HL-60 (cell line): ENCODE measurements at regions not wholly inside any gene's neighbourhood (a gene's known extent, or its start where the extent isn't known, plus 50 kb on each side); places are given as distances from the start of the nearest gene placed in this dataset.

Experiments
- DNase-seq, 2 experiments: peaks; one replicate each; pipeline ENCODE4 v3.0.0-alpha.2; 2010 to 2020; ENCODE audit warnings: low read depth in 1 of 2, low spot score in 1 of 2
- H3K27ac ChIP-seq: fragments of 250-450 bp; sonication (Bioruptor Pico); replicated peaks from 2 replicates; pipeline ENCODE4 v1.5.1; 2020; ENCODE audit warnings: mild to moderate bottlenecking, moderate library complexity
- H3K27me3 ChIP-seq: fragments of 250-450 bp; sonication (Bioruptor Pico); 2 replicates; pipeline ENCODE4 v1.5.1; 2021; ENCODE audit warnings: mild to moderate bottlenecking, moderate library complexity; ENCODE audit not compliant: insufficient read depth, poor library complexity, severe bottlenecking
- H3K4me3 ChIP-seq: replicated peaks from 2 replicates; pipeline ENCODE4 v1.5.1; 2011; ENCODE audit warnings: mild to moderate bottlenecking, control low read depth, low read length; ENCODE audit not compliant: insufficient read depth
- GABPA ChIP-seq: IDR thresholded peaks from 2 replicates; pipeline ENCODE4 v1.6.1; 2012; ENCODE audit warnings: low read depth
- POLR2AphosphoS5 ChIP-seq: IDR thresholded peaks from 2 replicates; pipeline ENCODE4 v1.6.1; 2012; ENCODE audit warnings: low read depth
- SPI1 ChIP-seq: IDR thresholded peaks from 2 replicates; pipeline ENCODE4 v1.6.1; 2012; ENCODE audit warnings: low read depth, mild to moderate bottlenecking, borderline replicate concordance
- TF ChIP-seq, protein P1 (sequence below): IDR thresholded peaks from one replicate; pipeline ENCODE4 v1.5.1; 2011; ENCODE audit warnings: low read length, control low read depth, inconsistent platforms; ENCODE audit not compliant: insufficient read depth
- TF ChIP-seq, protein P2 (sequence below): IDR thresholded peaks from 2 replicates; pipeline ENCODE4 v1.6.1; 2012; ENCODE audit warnings: low read depth; ENCODE audit not compliant: insufficient replicate concordance

DNA sequence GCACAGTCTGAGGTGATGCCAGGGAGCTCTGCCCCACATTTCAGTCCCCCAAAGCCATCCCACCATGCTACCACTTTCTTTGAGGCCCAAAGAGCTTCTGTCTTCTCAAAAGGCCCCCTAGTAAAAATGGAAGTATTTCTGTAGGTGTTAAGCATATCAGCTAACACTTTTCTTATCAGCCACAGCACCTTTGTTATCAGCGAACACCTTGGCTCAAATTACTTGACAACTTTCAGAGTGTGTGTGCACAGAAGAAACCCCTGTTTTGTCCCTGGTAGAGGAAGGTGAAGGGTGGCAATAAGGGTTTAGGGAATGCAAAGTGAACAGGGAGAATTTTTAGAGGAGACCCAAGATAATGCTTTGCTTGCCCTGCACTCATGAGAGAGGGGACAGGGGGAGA, 54.8 kb upstream of the GJA8 start:
- Histone ChIP-seq H3K4me3 (no peak overlapping the region), H3K27me3 (no peaks in the 10 kb centered on the region), H3K27ac (no peak overlapping the region)
- TF ChIP-seq, protein P1, sequence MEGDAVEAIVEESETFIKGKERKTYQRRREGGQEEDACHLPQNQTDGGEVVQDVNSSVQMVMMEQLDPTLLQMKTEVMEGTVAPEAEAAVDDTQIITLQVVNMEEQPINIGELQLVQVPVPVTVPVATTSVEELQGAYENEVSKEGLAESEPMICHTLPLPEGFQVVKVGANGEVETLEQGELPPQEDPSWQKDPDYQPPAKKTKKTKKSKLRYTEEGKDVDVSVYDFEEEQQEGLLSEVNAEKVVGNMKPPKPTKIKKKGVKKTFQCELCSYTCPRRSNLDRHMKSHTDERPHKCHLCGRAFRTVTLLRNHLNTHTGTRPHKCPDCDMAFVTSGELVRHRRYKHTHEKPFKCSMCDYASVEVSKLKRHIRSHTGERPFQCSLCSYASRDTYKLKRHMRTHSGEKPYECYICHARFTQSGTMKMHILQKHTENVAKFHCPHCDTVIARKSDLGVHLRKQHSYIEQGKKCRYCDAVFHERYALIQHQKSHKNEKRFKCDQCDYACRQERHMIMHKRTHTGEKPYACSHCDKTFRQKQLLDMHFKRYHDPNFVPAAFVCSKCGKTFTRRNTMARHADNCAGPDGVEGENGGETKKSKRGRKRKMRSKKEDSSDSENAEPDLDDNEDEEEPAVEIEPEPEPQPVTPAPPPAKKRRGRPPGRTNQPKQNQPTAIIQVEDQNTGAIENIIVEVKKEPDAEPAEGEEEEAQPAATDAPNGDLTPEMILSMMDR, result no peak
- TF ChIP-seq SPI1, result no peak
- TF ChIP-seq, protein P2, sequence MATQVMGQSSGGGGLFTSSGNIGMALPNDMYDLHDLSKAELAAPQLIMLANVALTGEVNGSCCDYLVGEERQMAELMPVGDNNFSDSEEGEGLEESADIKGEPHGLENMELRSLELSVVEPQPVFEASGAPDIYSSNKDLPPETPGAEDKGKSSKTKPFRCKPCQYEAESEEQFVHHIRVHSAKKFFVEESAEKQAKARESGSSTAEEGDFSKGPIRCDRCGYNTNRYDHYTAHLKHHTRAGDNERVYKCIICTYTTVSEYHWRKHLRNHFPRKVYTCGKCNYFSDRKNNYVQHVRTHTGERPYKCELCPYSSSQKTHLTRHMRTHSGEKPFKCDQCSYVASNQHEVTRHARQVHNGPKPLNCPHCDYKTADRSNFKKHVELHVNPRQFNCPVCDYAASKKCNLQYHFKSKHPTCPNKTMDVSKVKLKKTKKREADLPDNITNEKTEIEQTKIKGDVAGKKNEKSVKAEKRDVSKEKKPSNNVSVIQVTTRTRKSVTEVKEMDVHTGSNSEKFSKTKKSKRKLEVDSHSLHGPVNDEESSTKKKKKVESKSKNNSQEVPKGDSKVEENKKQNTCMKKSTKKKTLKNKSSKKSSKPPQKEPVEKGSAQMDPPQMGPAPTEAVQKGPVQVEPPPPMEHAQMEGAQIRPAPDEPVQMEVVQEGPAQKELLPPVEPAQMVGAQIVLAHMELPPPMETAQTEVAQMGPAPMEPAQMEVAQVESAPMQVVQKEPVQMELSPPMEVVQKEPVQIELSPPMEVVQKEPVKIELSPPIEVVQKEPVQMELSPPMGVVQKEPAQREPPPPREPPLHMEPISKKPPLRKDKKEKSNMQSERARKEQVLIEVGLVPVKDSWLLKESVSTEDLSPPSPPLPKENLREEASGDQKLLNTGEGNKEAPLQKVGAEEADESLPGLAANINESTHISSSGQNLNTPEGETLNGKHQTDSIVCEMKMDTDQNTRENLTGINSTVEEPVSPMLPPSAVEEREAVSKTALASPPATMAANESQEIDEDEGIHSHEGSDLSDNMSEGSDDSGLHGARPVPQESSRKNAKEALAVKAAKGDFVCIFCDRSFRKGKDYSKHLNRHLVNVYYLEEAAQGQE, result no peak
- no peak for TF ChIP-seq GABPA
- no peak for TF ChIP-seq POLR2AphosphoS5
- no peak for DNase-seq

DNA sequence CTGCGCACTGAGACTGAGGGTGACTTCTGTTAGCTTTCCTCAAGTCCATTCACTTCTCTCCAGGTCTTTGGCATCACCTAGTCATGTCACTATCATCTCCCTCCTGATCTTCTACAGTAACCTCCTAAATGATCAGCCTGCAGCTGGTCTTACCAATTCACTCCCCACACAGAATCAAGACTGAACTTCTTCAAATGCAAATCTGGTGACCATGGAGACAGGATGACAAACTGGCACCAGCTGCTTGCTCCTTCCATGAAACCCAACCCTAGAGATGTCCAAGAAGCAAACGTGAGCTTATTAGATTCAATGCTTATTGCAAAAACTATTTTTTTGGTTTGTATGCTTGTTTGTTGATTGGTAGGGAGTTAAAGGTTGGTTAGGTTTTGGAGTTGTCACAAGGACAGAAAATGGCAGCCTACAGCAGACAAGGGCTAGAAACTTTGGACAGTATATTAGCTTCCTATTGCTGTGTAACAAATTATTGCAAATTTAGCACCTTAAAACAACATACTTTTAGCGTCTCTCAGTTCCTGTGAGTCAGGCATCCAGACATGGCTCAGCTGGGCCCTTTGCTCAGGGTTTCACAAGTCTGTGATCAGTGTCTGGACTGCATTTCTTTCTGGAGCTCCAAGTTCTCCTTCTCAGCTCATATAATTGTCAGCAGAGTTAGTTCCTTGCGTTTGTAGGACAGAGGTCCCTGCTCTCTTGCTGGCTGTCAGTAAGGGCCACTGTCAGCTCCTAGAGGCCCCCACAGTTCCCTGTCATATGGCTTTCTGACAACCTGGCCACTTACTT, 53.3 kb upstream of the GJA8 start:
- H3K27me3 ChIP-seq, result no peaks in the 10 kb centered on the region
- TF ChIP-seq GABPA, result no peak
- TF ChIP-seq, protein P1, result no peak
- no peak for TF ChIP-seq SPI1
- TF ChIP-seq, protein P2, result no peak
- H3K4me3 ChIP-seq, result no peak overlapping the region
- H3K27ac ChIP-seq, result no peak overlapping the region
- DNase-seq, result no peak

DNA sequence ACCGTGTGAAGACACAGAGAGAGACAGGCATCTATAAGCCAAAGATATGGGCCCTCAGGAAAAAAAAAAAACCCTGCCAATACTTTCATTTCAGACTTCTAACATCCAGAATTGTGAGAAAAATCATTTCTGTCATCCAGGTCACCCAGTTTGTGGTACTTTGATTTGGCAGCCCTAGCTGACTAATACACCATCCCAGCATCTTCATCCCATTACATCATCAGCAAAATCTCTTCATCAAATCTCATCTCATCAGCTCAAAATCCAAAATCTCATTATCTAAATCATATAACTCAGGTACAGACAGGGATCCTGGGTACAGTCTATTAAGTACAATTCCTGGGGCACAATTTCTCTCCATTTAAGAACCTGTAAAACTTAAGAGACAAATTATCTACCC, 51.9 kb upstream of the GJA8 start:
- H3K27me3 ChIP-seq, result no peaks in the 10 kb centered on the region
- no peak for TF ChIP-seq POLR2AphosphoS5
- no peak for TF ChIP-seq SPI1
- TF ChIP-seq, protein P1, result no peak
- TF ChIP-seq, protein P2, result no peak
- TF ChIP-seq GABPA, result no peak
- DNase-seq, result no peak

More for the DNA sequence above, 51.9 kb upstream of the GJA8 start:
- H3K4me3 ChIP-seq, result no peak overlapping the region
- no peak overlapping the region for H3K27ac ChIP-seq
